Heart left ventricle (tissue), 13 donors: ENCODE measurements at regions not wholly inside any gene's neighbourhood (a gene's known extent, or its start where the extent isn't known, plus 50 kb on each side); places are given as distances from the start of the nearest gene placed in this dataset.

Experiments used
- CTCF ChIP-seq, 12 donors: fragments of 200-600 bp; sonication (generic) in 4 of 12; IDR thresholded peaks; one replicate each; pipeline versions ENCODE4 v1.5.0 to v1.8.0; 2018 to 2022; ENCODE audit warnings: antibody characterized with exemption in 12 of 12, mild to moderate bottlenecking in 5 of 12
- POLR2A ChIP-seq, 2 donors: fragments of 450-650 bp; IDR thresholded peaks; one replicate each; pipeline ENCODE4 v1.6.1; 2017; ENCODE audit warnings: antibody characterized with exemption in 2 of 2, mild to moderate bottlenecking in 2 of 2, moderate library complexity in 2 of 2
- donor health status: ischemic (EF 13 %, LVEDD 7.1; RV severe dilation, severe dysfunction).
- donor health status: DM: no; HTN: yes; CAD: no.
- donor health status: DM: no; HTN: no; CAD: no.
- donor health status: ischemic (EF 25% LVEDD 6.9; RV normal size, moderate dysfunction).
- donor health status: ischemic (EF 25% LVEDD 5.7; RV mildly dilated, moderate dysfunction).
- donor health status: ischemic (EF 35%, LVEDD 5.7; RV mildly dilated, moderate dysfunction).
- donor health status: nonischemic (EF 11% LVEDD 7.7; RV severe dilation, severe dysfunction).
- donor health status: DM: yes; HTN: yes; CAD: no.
- donor health status: PGD.
- donor health status: ischemic (EF 29% LVEDD 5.4; RV normal size, mild dysfunction).
- donor health status: nonischemic (EF 23%, LVEDD 6.1; RV moderate dilation, normal function).

DNA sequence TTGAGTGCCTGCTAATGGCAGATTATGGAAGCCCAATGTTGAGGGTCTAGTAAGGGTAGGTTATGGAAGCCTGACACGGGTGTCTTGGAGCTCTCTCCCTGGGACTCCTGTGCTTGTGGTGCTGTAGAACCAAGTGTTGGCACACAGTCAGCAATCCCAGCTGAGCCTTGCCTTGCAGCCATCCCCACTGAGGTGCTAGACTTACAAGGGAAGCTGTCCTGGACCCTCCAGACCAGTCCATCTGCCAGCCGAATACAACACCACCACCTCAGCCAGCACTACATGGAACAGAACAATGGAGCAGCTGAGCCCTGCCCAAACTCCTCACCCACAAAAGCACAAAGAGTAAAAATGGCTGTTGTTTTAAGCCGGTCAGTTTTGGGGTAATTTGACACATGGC lies 90.5 kb upstream of the DNAH5 start:
- TF ChIP-seq CTCF (IDR thresholded peaks at IDR 0.05) (no peak), POLR2A (IDR thresholded peaks at IDR 0.05) (no peak)
